ENCODE measurements at regions not wholly inside any gene's neighbourhood (a gene's known extent, or its start where the extent isn't known, plus 50 kb on each side); places are given as distances from the start of the nearest gene placed in this dataset.

DNA sequence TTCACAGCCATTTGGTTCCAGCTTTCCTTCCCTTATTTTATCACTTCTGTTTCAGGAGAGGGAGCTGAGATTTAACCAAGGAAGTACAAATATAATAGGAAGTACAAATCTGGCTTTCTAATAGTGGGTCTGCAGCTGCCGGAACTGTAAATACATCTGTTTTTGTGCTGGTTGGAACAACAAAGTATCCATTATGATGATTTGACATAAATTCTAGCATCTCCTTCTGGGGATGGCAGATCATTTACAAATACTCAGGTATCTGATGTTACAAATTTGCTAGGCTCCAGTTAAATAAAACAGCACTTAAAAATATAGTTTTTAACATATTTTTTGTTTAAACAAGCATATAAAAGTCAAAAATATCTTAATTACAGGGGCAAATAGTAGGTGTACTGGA, 131.3 kb upstream of the SMIM21 start:
- intact Hi-C loops (cut with DNase I) = no loop called here
- no peak for DNase-seq

GRCh38 chr18:75556841-75557240, 129.3 kb upstream of the SMIM21 start:
- intact Hi-C loops (cut with DNase I) = no loop called here
- DNase-seq = no peak
- ATAC-seq (ENCODE audit: poor library complexity) = no peak

More for the DNA sequence above, 131.3 kb upstream of the SMIM21 start:
- ATAC-seq (ENCODE audit: poor library complexity) = no peak

GRCh38 chr18:75554644-75555185, 127.2 kb upstream of the SMIM21 start:
- ATAC-seq (ENCODE audit: poor library complexity) (no peak), DNase-seq (no peak)
- intact Hi-C loops (cut with DNase I) = no loop called here

DNA sequence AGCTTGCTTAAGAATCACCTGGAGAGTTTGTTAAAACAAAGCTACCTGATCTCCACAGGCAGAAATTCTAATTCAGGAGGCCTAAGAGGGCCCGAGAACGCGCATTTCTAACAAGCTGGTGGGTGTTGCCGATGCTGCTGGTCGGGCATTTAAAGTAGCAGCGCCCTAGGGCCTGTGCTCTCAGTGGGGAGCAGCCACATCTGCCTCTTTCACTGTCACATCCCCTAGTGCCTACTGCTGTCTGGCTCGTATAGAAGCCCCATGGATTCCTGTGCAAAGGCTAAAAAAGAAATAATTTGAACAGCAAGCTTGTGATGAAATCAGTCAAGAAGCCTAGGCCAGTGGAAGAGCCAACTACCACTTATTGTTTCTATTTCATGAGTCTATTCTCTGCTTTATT, 126.7 kb upstream of the SMIM21 start:
- DNase-seq = no peak
- ATAC-seq (ENCODE audit: poor library complexity) = no peak
- intact Hi-C loops (cut with DNase I) = no loop called here

- no peak for DNase-seq
- ATAC-seq (ENCODE audit: poor library complexity) = no peak
- intact Hi-C loops (cut with DNase I) = no loop called here
Measured at GRCh38 chr18:75553021-75553420, 125.5 kb upstream of the SMIM21 start.

DNA sequence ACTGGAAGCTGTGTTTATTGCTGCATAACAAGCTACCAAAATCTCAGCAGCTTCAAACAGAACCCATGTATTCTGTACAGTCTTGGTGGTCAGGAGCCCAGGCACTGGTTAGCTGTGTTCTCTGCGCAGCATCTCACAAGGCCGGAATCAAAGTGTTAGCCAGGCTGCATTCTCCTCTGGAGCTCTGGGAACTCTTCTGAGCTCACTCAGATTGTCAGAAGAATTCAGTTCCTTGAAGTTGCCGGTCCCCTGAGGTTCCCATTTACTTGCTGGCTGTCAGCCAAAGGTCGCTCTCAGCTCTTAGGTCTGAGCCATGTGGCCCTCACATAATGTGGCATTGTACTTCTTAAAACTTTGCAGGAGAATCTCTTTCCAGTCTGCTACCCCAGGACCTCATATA, 123.6 kb upstream of the SMIM21 start:
- intact Hi-C loops (cut with DNase I) = no loop called here

DNA sequence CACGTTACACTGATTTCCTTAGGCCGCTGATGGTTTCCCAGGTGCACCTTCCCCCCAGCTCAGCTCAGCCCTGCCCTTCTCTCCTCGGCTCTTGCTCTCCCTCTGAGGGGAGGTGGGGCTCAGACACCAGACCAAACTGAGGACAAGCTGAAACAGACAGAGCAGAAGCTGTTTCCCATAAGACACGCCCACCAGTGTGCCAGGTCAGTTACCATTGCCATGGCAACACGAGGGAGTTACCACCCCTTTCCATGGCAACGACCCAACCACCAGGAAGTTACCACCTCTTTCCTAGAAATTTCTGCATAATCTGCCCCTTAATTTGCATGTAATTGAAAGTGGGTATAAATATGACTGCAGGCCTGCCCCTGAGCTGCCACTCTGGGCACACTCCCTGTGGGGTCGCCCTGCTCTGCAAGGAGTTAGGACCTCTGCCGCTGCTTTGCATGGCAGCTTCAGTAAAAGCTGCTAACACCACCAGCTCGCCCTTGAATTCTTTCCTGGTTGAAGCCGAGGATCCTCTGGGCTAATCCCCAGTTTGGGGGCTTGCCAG, 120.9 kb upstream of the SMIM21 start:
- no peak for DNase-seq
- no peak for ATAC-seq (ENCODE audit: poor library complexity)
- intact Hi-C loops (cut with DNase I) = no loop called here

More for the DNA sequence above, 123.6 kb upstream of the SMIM21 start:
- no peak for DNase-seq
- no peak for ATAC-seq (ENCODE audit: poor library complexity)

DNA sequence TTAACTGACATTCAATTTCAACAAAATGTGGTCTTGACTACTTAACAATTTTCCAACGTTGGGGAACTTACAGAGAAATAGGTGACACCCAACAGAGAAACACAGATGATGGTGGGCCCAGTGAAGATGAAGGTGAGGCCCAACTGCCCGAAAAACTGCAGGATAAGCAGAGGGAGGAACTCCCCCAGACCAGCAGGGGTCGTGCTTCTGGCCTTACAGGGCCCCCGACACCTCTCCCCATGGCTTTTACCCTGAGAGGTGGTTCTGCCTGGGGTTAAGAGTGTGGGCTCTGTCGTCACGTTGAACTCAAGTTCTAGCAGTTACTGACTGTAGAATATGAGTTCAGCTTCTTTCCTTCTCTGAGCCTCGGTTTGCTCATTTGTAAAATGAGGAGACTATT, 119.5 kb upstream of the SMIM21 start:
- intact Hi-C loops (cut with DNase I) = no loop called here
- DNase-seq = no peak
- ATAC-seq (ENCODE audit: poor library complexity) = no peak

DNA sequence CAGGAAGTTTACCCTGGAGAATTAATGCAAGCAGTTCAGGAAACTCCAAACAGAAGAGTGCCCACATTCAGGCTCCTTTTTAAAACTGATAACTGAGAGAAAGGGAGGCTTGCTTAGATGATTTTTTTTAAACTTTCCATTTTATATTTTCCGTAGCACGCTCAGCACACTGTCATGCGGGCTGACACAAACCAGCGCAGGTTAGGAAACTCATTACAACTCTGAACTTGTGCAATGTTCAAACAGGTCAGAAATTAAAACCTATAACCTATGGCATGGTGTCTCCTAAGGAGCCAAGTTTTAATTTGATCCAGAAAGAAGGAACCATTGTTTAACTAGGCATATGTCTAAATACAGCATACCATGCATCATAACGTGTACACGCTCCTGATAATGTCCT, 117.7 kb upstream of the SMIM21 start:
- DNase-seq (no peak), ATAC-seq (ENCODE audit: poor library complexity) (no peak)

DNA sequence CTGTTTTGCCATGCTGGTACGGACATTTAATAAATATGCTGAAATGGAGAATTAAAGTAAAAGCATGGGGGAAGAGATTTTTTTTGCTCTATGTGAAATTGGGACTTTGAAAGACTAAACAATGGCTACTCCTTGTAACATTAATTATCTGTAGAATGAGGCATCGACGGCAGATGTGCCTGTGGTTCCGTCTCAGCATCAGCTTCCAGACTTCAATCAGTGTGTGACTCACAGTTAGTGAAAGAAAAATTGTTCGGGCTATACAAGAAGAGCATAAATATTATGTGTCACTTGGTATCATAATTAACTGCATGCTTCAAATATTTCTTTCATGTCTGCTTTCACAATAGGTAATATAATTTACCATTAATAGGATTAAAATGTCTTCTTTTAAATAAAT, 117.0 kb upstream of the SMIM21 start:
- ATAC-seq (ENCODE audit: poor library complexity) = no peak
- intact Hi-C loops (cut with DNase I) = no loop called here

More for the DNA sequence above, 117.7 kb upstream of the SMIM21 start:
- intact Hi-C loops (cut with DNase I) = no loop called here

DNA sequence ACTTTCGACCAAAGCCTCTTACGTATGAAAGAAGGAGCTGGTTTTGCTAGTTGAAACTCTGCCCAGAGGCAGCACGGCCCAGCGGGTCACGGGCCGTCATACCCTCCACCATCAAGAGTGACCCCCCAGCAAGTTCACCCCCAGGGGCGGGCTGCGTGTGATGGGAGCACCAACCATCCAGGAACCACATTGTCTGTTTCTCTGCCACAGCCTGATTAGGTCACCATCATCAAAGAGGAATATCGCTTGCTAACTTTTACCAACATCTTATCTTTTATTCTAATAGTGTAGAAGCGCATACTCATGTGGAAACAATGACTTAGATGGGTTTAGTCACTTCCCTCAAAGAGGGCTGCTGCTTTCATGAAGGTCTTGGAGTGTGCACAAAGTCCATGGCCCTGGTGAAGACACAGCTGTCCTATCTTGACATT, 116.6 kb upstream of the SMIM21 start:
- DNase-seq (no peak), ATAC-seq (ENCODE audit: poor library complexity) (no peak)
- intact Hi-C loops (cut with DNase I) = no loop called here

More for the DNA sequence above, 117.0 kb upstream of the SMIM21 start:
- DNase-seq = no peak

GRCh38 chr18:75538727-75539126, 111.2 kb upstream of the SMIM21 start:
- ATAC-seq (ENCODE audit: poor library complexity) (peak; percentile 82), DNase-seq (no peak)
- intact Hi-C loops (cut with DNase I) = no loop called here

GRCh38 chr18:75533950-75534349, 106.4 kb upstream of the SMIM21 start:
- ATAC-seq (ENCODE audit: poor library complexity) = no peak
- no peak for DNase-seq
- intact Hi-C loops (cut with DNase I) = no loop called here

DNA sequence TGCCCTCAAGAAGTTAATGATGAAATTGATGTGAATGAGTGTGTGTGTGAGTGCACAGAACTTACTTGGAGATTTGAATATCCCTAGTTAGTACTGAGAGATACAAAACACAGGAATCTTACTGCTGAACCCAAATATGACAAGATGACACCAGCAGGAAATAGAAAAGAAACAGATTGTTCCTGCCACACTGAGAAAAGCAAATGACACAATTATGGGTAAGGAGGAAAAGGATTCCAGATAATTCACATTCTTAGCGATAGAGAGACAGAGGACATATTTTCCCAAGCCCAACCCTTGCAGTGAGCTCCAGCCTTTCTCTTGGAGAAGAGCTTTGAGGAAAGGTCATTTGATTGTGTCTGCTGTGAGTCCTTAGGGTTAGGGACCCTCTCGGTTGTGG, 105.7 kb upstream of the SMIM21 start:
- no peak for DNase-seq
- intact Hi-C loops (cut with DNase I) = no loop called here
- ATAC-seq (ENCODE audit: poor library complexity) = no peak

DNA sequence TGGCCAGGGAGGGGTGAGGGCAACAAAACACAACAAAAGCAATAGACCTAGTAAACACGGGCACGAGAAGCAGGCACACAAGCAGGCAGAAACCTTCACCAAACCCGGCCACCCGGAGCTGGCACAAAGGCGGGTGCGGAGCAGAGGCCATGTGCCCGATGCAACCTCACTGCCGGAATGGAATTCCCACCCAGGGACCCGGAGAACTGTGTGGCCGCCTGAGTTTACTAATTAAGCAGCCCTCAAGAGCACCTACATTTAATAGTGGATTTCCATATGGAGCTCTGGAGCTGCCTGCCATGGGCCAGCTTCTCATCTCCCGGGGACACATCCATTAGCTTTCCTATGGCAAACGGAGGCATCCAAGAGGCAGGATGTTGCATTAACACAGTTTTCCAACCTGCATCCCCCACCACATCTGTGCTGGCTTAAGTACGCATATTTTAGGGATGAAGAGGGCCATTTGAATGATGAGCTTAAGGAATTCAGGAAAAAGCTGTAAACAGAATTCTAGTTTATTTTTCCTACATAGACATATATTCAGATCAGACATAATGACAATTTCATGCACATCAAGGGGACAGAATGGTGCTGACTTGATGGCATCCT, 104.5 kb upstream of the SMIM21 start:
- intact Hi-C loops (cut with DNase I) = no loop called here
- ATAC-seq (ENCODE audit: poor library complexity) (no peak), DNase-seq (no peak)

DNA sequence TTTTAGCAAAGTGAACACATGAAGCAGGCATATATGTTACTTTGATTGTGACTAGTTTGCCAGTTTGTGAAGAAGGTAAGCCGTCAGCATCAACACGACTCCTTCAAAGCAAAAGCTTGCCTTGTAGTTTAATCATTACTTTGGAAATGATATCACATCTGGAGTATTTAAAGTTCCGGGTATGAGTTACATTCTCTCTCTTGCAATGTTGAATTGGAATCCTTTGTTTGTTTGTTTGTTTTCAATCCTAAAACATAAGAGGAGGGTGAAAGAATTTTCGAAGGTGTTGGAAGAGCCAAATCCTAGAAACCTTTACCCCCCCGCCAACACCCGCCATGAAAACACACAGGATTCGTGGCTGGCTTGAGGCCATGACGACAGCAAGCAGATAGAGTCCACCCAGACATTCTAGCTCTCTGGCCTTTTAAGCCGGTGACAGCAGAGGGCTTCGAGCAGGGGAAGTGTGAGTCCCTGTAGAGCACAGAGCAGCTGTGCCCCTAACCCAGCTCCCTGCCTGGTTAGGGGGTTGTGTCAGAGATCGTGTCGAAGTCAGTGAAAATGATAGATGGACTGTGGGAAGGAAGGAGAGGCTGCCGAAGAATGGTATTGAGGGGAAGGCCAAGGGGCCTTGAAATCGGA, 103.8 kb upstream of the SMIM21 start:
- ATAC-seq (ENCODE audit: poor library complexity) (peak; percentile 40), DNase-seq (no peak)
- intact Hi-C loops (cut with DNase I) = no loop called here

DNA sequence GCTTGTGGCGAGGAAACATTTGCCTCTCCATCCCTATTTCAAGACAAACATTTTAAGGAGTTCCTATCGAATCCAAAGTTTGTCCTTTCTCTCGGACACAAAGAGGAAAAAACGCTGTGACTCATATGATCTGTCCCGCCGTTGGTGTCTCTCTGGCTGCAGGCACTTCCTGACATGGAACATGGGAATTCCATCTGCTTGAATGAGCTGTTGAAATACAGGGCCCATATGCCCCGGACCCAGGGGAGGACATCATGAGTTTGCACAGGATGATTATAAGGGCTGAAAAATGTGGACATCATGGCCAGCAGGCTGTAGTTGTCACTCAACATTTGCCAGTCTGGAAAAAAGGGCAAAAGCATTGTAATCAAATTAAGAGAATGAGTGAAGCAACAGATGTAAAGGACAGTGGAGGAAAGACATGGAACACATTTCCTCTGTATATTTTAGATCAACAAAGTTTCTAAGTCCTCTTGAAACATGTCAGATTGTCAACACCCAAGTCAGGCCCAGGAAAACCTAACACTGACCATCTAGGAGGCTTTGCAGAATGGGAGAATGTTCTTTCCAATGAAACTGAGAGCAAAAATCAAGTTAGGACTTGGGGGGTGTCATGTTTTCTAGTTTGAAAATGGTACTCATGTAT, 103.2 kb upstream of the SMIM21 start:
- intact Hi-C loops (cut with DNase I) = no loop called here
- DNase-seq (peak; percentile 52), ATAC-seq (ENCODE audit: poor library complexity) (peak; percentile 77)

DNA sequence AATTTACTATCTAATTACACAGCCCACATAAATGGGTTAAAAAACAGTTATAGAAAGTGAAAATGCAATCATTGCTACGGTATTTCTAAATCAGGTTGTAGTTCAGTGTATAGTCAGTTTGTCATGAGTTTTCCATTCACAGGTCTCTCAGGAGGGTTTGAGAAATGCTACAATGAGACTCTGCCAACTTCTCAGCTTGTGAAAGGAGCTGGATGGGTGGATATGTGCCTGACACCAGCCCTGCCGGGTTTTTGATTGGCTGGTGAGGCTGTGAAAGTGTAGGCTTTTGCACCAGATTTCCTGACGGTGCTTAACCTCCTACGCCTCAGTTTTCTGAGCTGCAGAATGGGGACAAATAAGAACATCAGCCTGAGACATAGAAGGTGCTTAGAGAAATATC, 102.6 kb upstream of the SMIM21 start:
- no peak for ATAC-seq (ENCODE audit: poor library complexity)
- no peak for DNase-seq

GRCh38 chr18:75529394-75529793, 101.9 kb upstream of the SMIM21 start:
- intact Hi-C loops (cut with DNase I) = no loop called here
- DNase-seq = no peak
- ATAC-seq (ENCODE audit: poor library complexity) = no peak

More for the DNA sequence above, 102.6 kb upstream of the SMIM21 start:
- intact Hi-C loops (cut with DNase I) = no loop called here

Measured in Right ventricle myocardium superior (tissue), 1 donor.